Fibroblast of lung (primary cell): ENCODE measurements at regions not wholly inside any gene's neighbourhood (a gene's known extent, or its start where the extent isn't known, plus 50 kb on each side); places are given as distances from the start of the nearest gene placed in this dataset.

Source experiments
- DNase-seq, 2 donors: peaks; one replicate each; pipeline versions ENCODE4 v3.0.0 to v3.0.0-alpha.2; 2010; ENCODE audit warnings: low read depth in 2 of 2
- H2AFZ ChIP-seq: 2 replicates; pipeline ENCODE4 v1.5.1; 2012; ENCODE audit warnings: low read length, control low read depth, inconsistent platforms
- H3K27ac ChIP-seq: 2 replicates; pipeline ENCODE4 v1.5.1; 2011; ENCODE audit warnings: low read length, control low read depth; ENCODE audit not compliant: insufficient read depth
- H3K27me3 ChIP-seq: 2 replicates; pipeline ENCODE4 v1.5.1; 2011; ENCODE audit warnings: mild to moderate bottlenecking, low read length; ENCODE audit not compliant: control insufficient read depth, insufficient read depth
- H3K36me3 ChIP-seq: 2 replicates; pipeline ENCODE4 v1.5.1; 2011; ENCODE audit warnings: low read length; ENCODE audit not compliant: control insufficient read depth, insufficient read depth
- H3K4me1 ChIP-seq: 2 replicates; pipeline ENCODE4 v1.5.1; 2011; ENCODE audit warnings: low read length; ENCODE audit not compliant: control insufficient read depth, insufficient read depth; ENCODE audit errors: extremely low read depth
- H3K4me2 ChIP-seq: 2 replicates; pipeline ENCODE4 v1.5.1; 2011; ENCODE audit warnings: low read length, control low read depth; ENCODE audit not compliant: insufficient read depth; ENCODE audit errors: extremely low read depth
- H3K4me3 ChIP-seq, 4 experiments: fragments of 200-600 bp in 1 of 4; sonication (generic) in 1 of 4; replicated peaks in 1 of 4; 2 replicates each; pipeline ENCODE4 v1.5.1; 2011 to 2016; ENCODE audit warnings: low read length in 4 of 4, low read depth in 3 of 4, mild to moderate bottlenecking in 3 of 4, control low read depth in 2 of 4, inconsistent platforms in 1 of 4, mixed read lengths in 1 of 4; ENCODE audit not compliant: insufficient read depth in 1 of 4; ENCODE audit errors: control extremely low read depth in 1 of 4
- H3K79me2 ChIP-seq: 2 replicates; pipeline ENCODE4 v1.5.1; 2012; ENCODE audit warnings: mild to moderate bottlenecking, low read length, inconsistent platforms; ENCODE audit not compliant: control insufficient read depth, insufficient read depth
- H3K9ac ChIP-seq: 2 replicates; pipeline ENCODE4 v1.5.1; 2011; ENCODE audit warnings: mild to moderate bottlenecking, low read length, control low read depth; ENCODE audit not compliant: insufficient read depth
- H3K9me3 ChIP-seq: 2 replicates; pipeline ENCODE4 v1.5.1; 2012; ENCODE audit warnings: low read depth, low read length; ENCODE audit not compliant: control insufficient read depth, insufficient read depth
- H4K20me1 ChIP-seq: 2 replicates; pipeline ENCODE4 v1.5.1; 2011; ENCODE audit warnings: low read length; ENCODE audit not compliant: control insufficient read depth, insufficient read depth; ENCODE audit errors: extremely low read depth
- CTCF ChIP-seq, 2 donors: IDR thresholded peaks in 1 of 2; conservative IDR thresholded peaks in 1 of 2; 1 replicate in 1 of 2; 2 replicates in 1 of 2; pipeline ENCODE4 v1.5.1; 2011 to 2012; ENCODE audit warnings: low read length in 2 of 2, control low read depth in 1 of 2, inconsistent platforms in 1 of 2, low read depth in 1 of 2, mild to moderate bottlenecking in 1 of 2
- EZH2 ChIP-seq: IDR thresholded peaks from 2 replicates; pipeline ENCODE4 v1.5.1; 2012; ENCODE audit warnings: low read length, control low read depth, mild to moderate bottlenecking; ENCODE audit errors: missing control alignments

- Histone ChIP-seq H2AFZ (no peak overlapping the region), H3K4me3 (no peak overlapping the region), H3K4me2 (no peak overlapping the region), H3K9me3 (no peaks in the 10 kb centered on the region), H3K27ac (no peak overlapping the region), H3K36me3 (no peaks in the 10 kb centered on the region), H4K20me1 (no peaks in the 10 kb centered on the region), H3K9ac (no peak overlapping the region), H3K27me3 (no peaks in the 10 kb centered on the region), H3K79me2 (no peaks in the 10 kb centered on the region), H3K4me1 (peaks cover 11% of the 10 kb centered on the region)
- no peak for DNase-seq
- TF ChIP-seq CTCF (conservative IDR thresholded peaks at IDR 0.05 in 1 of 2, IDR thresholded peaks at IDR 0.05 in 1 of 2; ENCODE audit: low read depth in 1 of 2, low read length in 2 of 2), result no peak
- TF ChIP-seq EZH2, result no peak
Observed at GRCh38 chr3:177690306-177690705, 493.0 kb upstream of the TBL1XR1 start.

- peaks cover 11% of the 10 kb centered on the region for H3K4me1 ChIP-seq
- no peaks in the 10 kb centered on the region for H3K36me3 ChIP-seq
- H3K9me3 ChIP-seq, result no peaks in the 10 kb centered on the region
- H4K20me1 ChIP-seq, result no peaks in the 10 kb centered on the region
- no peak overlapping the region for H3K4me3 ChIP-seq
- no peak for DNase-seq
- no peak overlapping the region for H2AFZ ChIP-seq
- no peaks in the 10 kb centered on the region for H3K27me3 ChIP-seq
- no peak for TF ChIP-seq EZH2
- no peak for TF ChIP-seq CTCF (conservative IDR thresholded peaks at IDR 0.05 in 1 of 2, IDR thresholded peaks at IDR 0.05 in 1 of 2; ENCODE audit: low read depth in 1 of 2, low read length in 2 of 2)
- no peak overlapping the region for H3K9ac ChIP-seq
- H3K4me2 ChIP-seq, result no peak overlapping the region
- no peak overlapping the region for H3K27ac ChIP-seq
- no peaks in the 10 kb centered on the region for H3K79me2 ChIP-seq
Observed at GRCh38 chr3:177692304-177692975, 495.2 kb upstream of the TBL1XR1 start.

DNA sequence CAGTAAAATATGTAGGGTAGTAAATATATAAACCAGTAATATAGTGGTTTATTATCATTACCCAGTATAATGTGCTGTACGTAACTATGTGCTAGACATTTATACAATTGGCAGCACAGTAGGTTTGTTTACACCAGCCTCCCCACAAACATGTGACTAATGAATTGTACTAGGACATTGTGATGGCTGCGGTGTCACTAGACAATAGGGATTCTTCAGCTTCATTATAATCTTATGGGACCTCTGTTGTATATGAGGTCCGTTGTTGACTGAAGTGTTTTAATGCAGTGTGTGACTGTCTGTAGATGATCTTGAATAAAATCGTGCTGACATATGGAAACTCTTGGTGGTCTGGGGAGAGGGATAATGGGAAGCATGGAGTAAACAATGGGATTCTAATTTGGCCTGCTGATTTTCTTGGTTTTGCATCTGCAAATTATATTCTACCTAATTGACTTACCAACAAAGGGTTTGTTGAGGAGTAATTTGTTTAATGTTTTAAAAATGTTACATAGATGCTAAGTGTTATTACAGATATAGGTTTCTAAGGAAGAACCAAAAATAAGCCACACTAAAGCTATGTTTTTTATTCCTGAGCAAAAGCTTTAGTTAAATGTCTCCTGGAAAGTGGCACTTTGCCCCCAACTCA lies 496.5 kb upstream of the TBL1XR1 start:
- Histone ChIP-seq H2AFZ (peak overlapping the region; percentile 19), H3K36me3 (no peaks in the 10 kb centered on the region), H3K9me3 (no peaks in the 10 kb centered on the region), H3K27ac (no peak overlapping the region), H3K4me2 (peak overlapping the region; percentile 18), H3K4me3 (no peak overlapping the region), H4K20me1 (no peaks in the 10 kb centered on the region), H3K27me3 (no peaks in the 10 kb centered on the region), H3K4me1 (peaks cover 11% of the 10 kb centered on the region), H3K9ac (no peak overlapping the region), H3K79me2 (no peaks in the 10 kb centered on the region)
- no peak for DNase-seq
- TF ChIP-seq EZH2 (no peak), CTCF (conservative IDR thresholded peaks at IDR 0.05 in 1 of 2, IDR thresholded peaks at IDR 0.05 in 1 of 2; ENCODE audit: low read depth in 1 of 2, low read length in 2 of 2) (no peak)
